HCT116 (cell line): ENCODE measurements at regions not wholly inside any gene's neighbourhood (a gene's known extent, or its start where the extent isn't known, plus 50 kb on each side); places are given as distances from the start of the nearest gene placed in this dataset.

Experiments used
- CEBPB ChIP-seq: IDR thresholded peaks from 2 replicates; pipeline ENCODE4 v1.6.1; 2012; ENCODE audit warnings: low read depth
- EGR1 ChIP-seq: IDR thresholded peaks from 2 replicates; pipeline ENCODE4 v1.6.1; 2012; ENCODE audit warnings: low read depth
- EZH2 ChIP-seq: fragments of 200-600 bp; sonication (generic); IDR thresholded peaks from 2 replicates; pipeline ENCODE4 v1.6.1; 2017; ENCODE audit warnings: antibody characterized with exemption, mixed run types
- EZH2phosphoT487 ChIP-seq: fragments of 200-600 bp; IDR thresholded peaks from 2 replicates; pipeline ENCODE4 v1.6.1; 2018; ENCODE audit warnings: antibody characterized with exemption, borderline replicate concordance
- POLR2A ChIP-seq: IDR thresholded peaks from 2 replicates; pipeline ENCODE4 v1.7.0; 2011; ENCODE audit warnings: borderline replicate concordance; ENCODE audit not compliant: insufficient read depth, insufficient read length; ENCODE audit errors: extremely low read depth
- POLR2AphosphoS5 ChIP-seq: IDR thresholded peaks from 2 replicates; pipeline ENCODE4 v1.6.1; 2011; ENCODE audit warnings: mild to moderate bottlenecking, low read depth, low read length, moderate library complexity
- RAD21 ChIP-seq: IDR thresholded peaks from 2 replicates; pipeline ENCODE4 v1.6.1; 2012; ENCODE audit warnings: low read depth, mild to moderate bottlenecking
- YY1 ChIP-seq: IDR thresholded peaks from 2 replicates; pipeline ENCODE4 v1.6.1; 2011; ENCODE audit warnings: low read length, low read depth, moderate library complexity, mild to moderate bottlenecking; ENCODE audit not compliant: insufficient replicate concordance; ENCODE audit errors: extremely low read depth
- ZNF274 ChIP-seq: fragments of 200-500 bp; sonication (Bioruptor generic); IDR thresholded peaks from 2 replicates; pipeline ENCODE4 v1.6.1; 2014; ENCODE audit warnings: mild to moderate bottlenecking, low read depth, low read length, inconsistent platforms
- TF ChIP-seq, protein P1 (sequence below), 3 experiments: fragments of 200-600 bp in 1 of 3; sonication (generic) in 1 of 3; IDR thresholded peaks in 2 of 3; conservative IDR thresholded peaks in 1 of 3; 2 replicates each; pipeline ENCODE4 v1.5.1; 2012 to 2017; ENCODE audit warnings: low read depth in 2 of 3, low read length in 2 of 3, antibody characterized with exemption in 1 of 3, borderline replicate concordance in 1 of 3, control low read depth in 1 of 3, mild to moderate bottlenecking in 1 of 3, mixed read lengths in 1 of 3, mixed run types in 1 of 3, moderate library complexity in 1 of 3; ENCODE audit not compliant: insufficient read depth in 1 of 3
- TF ChIP-seq, protein P2 (sequence below): IDR thresholded peaks from 2 replicates; pipeline ENCODE4 v1.6.1; 2011; ENCODE audit warnings: mild to moderate bottlenecking, low read length, moderate library complexity; ENCODE audit not compliant: insufficient replicate concordance; ENCODE audit errors: extremely low read depth
- TF ChIP-seq, protein P3 (sequence below): IDR thresholded peaks from 2 replicates; pipeline ENCODE4 v1.6.1; 2012

DNA sequence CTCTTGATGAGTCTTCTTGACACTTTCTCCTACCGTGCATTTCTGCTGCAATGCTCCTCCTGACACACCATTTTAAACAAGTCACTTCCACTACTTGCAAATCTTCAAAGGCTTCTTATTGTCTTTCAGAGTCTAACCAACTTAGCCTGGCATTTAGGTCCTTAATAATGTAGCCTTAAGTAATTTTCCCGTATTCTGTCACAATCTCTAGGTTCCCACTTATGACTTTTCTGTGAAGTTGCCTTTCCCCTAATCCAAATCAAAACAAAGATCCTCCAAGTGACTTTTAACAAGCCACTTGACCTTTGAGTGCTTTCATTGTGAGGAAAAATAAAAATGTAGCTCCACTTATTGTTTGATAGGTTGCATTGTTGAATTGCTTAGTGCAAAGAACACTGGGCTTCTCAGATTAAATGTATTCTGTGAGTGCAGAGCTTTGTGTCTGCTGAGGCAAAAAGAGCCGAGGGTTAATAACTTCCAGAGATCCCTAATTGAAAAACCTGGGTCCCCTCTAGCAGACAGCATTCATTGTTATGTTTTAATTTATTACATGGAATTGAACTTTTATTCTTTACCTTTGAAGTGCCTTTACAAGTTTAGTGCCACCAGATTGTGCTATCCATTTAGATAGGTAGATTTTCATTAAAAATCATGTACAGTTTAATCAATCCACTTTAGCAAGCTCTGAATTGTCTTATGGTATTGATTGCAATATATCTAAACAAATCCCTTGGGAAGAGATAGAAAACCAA, 341.7 kb upstream of the TYRP1 start:
- TF ChIP-seq EZH2 (no peak), POLR2A (no peak), EZH2phosphoT487 (no peak), CEBPB (no peak), POLR2AphosphoS5 (no peak), YY1 (no peak), EGR1 (no peak), ZNF274 (no peak), RAD21 (no peak)
- TF ChIP-seq, protein P1, sequence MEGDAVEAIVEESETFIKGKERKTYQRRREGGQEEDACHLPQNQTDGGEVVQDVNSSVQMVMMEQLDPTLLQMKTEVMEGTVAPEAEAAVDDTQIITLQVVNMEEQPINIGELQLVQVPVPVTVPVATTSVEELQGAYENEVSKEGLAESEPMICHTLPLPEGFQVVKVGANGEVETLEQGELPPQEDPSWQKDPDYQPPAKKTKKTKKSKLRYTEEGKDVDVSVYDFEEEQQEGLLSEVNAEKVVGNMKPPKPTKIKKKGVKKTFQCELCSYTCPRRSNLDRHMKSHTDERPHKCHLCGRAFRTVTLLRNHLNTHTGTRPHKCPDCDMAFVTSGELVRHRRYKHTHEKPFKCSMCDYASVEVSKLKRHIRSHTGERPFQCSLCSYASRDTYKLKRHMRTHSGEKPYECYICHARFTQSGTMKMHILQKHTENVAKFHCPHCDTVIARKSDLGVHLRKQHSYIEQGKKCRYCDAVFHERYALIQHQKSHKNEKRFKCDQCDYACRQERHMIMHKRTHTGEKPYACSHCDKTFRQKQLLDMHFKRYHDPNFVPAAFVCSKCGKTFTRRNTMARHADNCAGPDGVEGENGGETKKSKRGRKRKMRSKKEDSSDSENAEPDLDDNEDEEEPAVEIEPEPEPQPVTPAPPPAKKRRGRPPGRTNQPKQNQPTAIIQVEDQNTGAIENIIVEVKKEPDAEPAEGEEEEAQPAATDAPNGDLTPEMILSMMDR (IDR thresholded peaks at IDR 0.05 in 2 of 3, conservative IDR thresholded peaks at IDR 0.05 in 1 of 3; ENCODE audit: borderline replicate concordance in 1 of 3, insufficient read depth in 1 of 3, low read depth in 2 of 3, low read length in 2 of 3) = no peak
- TF ChIP-seq, protein P2, sequence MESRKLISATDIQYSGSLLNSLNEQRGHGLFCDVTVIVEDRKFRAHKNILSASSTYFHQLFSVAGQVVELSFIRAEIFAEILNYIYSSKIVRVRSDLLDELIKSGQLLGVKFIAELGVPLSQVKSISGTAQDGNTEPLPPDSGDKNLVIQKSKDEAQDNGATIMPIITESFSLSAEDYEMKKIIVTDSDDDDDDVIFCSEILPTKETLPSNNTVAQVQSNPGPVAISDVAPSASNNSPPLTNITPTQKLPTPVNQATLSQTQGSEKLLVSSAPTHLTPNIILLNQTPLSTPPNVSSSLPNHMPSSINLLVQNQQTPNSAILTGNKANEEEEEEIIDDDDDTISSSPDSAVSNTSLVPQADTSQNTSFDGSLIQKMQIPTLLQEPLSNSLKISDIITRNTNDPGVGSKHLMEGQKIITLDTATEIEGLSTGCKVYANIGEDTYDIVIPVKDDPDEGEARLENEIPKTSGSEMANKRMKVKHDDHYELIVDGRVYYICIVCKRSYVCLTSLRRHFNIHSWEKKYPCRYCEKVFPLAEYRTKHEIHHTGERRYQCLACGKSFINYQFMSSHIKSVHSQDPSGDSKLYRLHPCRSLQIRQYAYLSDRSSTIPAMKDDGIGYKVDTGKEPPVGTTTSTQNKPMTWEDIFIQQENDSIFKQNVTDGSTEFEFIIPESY = no peak
- TF ChIP-seq, protein P3, sequence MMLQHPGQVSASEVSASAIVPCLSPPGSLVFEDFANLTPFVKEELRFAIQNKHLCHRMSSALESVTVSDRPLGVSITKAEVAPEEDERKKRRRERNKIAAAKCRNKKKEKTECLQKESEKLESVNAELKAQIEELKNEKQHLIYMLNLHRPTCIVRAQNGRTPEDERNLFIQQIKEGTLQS = no peak
